Nephron (organoid): ENCODE measurements at regions not wholly inside any gene's neighbourhood (a gene's known extent, or its start where the extent isn't known, plus 50 kb on each side); places are given as distances from the start of the nearest gene placed in this dataset.
"Not testable (repeated sequence)": the region's sequence is repeated elsewhere in the genome, so short reads cannot be mapped to it uniquely, and the experiment has no call there.

Source experiments
- H3K27ac Mint-ChIP-seq, 3 experiments: 2 replicates each; pipeline ENCODE4 v1.8.0; 2020; ENCODE audit warnings: mixed read lengths in 3 of 3, mild to moderate bottlenecking in 2 of 3, moderate library complexity in 1 of 3
- H3K27me3 Mint-ChIP-seq: 2 replicates; pipeline ENCODE4 v1.8.0; 2021; ENCODE audit warnings: low read depth, mild to moderate bottlenecking, moderate library complexity, mixed read lengths
- H3K36me3 Mint-ChIP-seq: 2 replicates; pipeline ENCODE4 v1.8.0; 2020; ENCODE audit warnings: low read depth, mixed read lengths
- H3K4me1 Mint-ChIP-seq: 2 replicates; pipeline ENCODE4 v1.8.0; 2020; ENCODE audit warnings: mixed read lengths
- H3K4me3 Mint-ChIP-seq, 3 experiments: 2 replicates each; pipeline ENCODE4 v1.8.0; 2020; ENCODE audit warnings: mild to moderate bottlenecking in 3 of 3, mixed read lengths in 3 of 3, moderate library complexity in 2 of 3
- H3K9me3 Mint-ChIP-seq: 2 replicates; pipeline ENCODE4 v1.8.0; 2020; ENCODE audit warnings: mixed read lengths
- TF ChIP-seq, protein P1 (sequence below), 3 experiments: fragments of 200-600 bp; sonication (generic); IDR thresholded peaks; one replicate each; pipeline ENCODE4 v1.5.0; 2021; ENCODE audit warnings: antibody characterized with exemption in 3 of 3; ENCODE audit not compliant: unreplicated experiment in 3 of 3

DNA sequence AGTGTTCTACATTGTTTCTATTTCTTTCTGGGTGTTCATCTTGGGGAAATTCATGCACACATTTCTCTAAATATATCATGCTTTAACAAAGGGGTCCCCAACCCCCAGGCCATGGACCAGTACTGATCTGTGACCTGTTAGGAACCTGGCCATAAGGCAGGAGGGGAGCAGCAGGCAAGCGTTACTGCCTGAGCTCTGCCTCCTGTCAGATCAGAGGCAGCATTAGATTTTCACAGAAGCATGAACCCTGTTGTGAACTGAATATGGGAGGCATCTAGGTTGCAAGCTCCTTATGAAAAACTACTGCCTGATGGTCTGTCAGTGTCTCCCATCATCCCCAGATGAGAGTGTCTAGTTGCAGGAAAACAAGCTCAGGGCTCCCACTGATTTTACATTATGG is 270.0 kb downstream of the AGTPBP1 start:
- Mint-ChIP-seq H3K4me1 (no peaks in the 10 kb centered on the region), H3K36me3 (peaks cover 5% of the 10 kb centered on the region), H3K27ac (no peak overlapping the region), H3K9me3 (peaks cover 15% of the 10 kb centered on the region), H3K27me3 (no peaks in the 10 kb centered on the region), H3K4me3 (no peak overlapping the region)
- TF ChIP-seq, protein P1, sequence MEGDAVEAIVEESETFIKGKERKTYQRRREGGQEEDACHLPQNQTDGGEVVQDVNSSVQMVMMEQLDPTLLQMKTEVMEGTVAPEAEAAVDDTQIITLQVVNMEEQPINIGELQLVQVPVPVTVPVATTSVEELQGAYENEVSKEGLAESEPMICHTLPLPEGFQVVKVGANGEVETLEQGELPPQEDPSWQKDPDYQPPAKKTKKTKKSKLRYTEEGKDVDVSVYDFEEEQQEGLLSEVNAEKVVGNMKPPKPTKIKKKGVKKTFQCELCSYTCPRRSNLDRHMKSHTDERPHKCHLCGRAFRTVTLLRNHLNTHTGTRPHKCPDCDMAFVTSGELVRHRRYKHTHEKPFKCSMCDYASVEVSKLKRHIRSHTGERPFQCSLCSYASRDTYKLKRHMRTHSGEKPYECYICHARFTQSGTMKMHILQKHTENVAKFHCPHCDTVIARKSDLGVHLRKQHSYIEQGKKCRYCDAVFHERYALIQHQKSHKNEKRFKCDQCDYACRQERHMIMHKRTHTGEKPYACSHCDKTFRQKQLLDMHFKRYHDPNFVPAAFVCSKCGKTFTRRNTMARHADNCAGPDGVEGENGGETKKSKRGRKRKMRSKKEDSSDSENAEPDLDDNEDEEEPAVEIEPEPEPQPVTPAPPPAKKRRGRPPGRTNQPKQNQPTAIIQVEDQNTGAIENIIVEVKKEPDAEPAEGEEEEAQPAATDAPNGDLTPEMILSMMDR (IDR thresholded peaks at IDR 0.05; ENCODE audit: unreplicated experiment in 3 of 3): no peak

DNA sequence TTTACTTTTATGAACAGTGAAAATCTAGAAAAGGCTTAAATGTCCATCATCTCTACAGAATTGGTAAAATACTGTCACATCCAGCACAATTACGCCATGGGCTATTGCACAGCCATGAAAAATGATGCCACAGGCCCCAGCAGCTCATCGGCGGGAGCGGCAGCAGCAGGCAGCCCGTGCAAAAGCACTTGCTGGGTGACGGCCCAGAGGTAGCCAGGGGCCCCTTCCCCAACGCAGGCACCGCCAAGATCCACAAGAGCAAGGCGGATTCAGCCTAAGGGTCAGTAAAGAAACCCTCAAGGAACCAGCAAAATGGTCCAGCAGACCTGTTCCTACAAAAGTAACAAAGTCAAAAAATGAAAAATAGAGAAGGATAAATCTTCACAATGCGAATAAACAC is 272.7 kb downstream of the AGTPBP1 start:
- no peak overlapping the region for H3K27ac Mint-ChIP-seq
- no peak overlapping the region for H3K4me3 Mint-ChIP-seq
- no peaks in the 10 kb centered on the region for H3K36me3 Mint-ChIP-seq
- peaks cover 4% of the 10 kb centered on the region for H3K9me3 Mint-ChIP-seq
- no peaks in the 10 kb centered on the region for H3K27me3 Mint-ChIP-seq
- H3K4me1 Mint-ChIP-seq: no peaks in the 10 kb centered on the region
- TF ChIP-seq, protein P1 (IDR thresholded peaks at IDR 0.05; ENCODE audit: unreplicated experiment in 3 of 3): no peak

DNA sequence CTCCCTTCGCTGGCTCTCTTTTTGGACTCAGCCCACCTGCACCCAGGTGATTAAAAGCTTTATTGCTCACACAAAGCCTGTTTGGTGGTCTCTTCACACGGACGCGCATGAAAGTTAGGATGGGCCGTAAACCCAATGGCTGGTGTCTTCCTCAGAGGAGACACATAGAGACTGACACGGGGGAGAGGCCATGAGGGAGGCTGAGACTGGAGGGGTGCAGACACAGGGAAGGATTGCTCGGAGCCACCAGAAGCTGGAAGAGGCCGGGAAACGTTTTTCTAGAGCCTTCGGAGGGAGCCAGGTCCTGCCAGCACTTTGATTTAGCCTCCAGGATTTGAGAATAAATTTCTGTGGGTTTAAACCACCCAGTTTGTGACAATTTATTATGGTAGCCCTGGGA is 274.9 kb downstream of the AGTPBP1 start:
- TF ChIP-seq, protein P1 (IDR thresholded peaks at IDR 0.05; ENCODE audit: unreplicated experiment in 3 of 3): no peak
- Mint-ChIP-seq H3K27me3 (no peaks in the 10 kb centered on the region), H3K4me1 (no peaks in the 10 kb centered on the region), H3K9me3 (no peaks in the 10 kb centered on the region), H3K36me3 (no peaks in the 10 kb centered on the region), H3K27ac (no peak overlapping the region), H3K4me3 (no peak overlapping the region)

DNA sequence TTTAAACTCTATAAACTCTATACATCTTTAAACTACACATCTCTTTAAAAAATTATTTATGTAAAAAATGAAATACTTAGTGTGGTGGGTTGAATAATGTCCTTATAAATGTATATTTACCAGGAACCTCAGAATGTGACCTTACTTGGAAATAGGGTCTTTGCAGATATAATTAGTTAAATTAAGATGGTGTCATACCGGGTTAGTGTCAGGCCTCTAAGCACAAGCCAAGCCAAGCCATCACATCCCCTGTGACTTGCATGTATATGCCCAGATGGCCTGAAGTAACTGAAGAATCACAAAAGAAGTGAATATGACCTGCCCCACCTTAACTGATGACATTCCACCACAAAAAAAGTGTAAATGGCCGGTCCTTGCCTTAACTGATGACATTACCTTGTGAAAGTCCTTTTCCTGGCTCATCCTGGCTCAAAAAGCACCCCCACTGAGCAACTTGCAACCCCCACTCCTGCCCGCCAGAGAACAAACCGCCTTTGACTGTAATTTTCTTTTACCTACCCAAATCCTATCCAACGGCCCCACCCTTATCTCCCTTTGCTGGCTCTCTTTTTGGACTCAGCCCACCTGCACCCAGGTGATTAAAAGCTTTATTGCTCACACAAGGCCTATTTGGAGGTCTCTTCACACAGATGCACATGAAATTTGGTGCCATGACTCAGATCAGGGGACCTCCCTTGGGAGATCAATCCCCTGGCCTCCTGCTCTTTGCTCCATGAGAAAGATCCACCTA is 283.5 kb downstream of the AGTPBP1 start:
- H3K36me3 Mint-ChIP-seq, H3K9me3 Mint-ChIP-seq, H3K27ac Mint-ChIP-seq, H3K4me3 Mint-ChIP-seq, H3K27me3 Mint-ChIP-seq, H3K4me1 Mint-ChIP-seq: not testable (repeated sequence)

DNA sequence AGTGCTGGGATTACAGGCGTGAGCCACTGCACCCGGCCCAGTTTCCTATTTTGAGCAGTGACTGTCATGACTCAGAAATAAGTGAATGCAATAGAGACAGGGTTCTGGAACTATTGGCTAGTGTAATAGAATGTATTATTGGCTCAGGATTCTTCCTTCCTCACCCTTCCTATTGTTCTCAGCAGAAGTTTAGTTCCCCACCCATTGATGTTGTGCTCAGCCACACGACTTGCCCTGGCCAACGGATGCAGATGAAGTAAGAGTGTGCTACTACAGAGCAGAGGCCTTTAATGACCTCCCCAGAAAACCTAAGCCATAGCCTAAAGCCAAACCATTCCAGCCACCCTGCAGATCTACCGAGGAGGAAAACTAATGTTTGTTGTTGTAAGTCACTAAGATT is 287.9 kb downstream of the AGTPBP1 start:
- Mint-ChIP-seq H3K4me3 (no peak overlapping the region), H3K27ac (no peak overlapping the region), H3K36me3 (no peaks in the 10 kb centered on the region), H3K9me3 (peaks cover 27% of the 10 kb centered on the region), H3K27me3 (peaks cover 3% of the 10 kb centered on the region), H3K4me1 (no peaks in the 10 kb centered on the region)
- TF ChIP-seq, protein P1 (IDR thresholded peaks at IDR 0.05; ENCODE audit: unreplicated experiment in 3 of 3): no peak

DNA sequence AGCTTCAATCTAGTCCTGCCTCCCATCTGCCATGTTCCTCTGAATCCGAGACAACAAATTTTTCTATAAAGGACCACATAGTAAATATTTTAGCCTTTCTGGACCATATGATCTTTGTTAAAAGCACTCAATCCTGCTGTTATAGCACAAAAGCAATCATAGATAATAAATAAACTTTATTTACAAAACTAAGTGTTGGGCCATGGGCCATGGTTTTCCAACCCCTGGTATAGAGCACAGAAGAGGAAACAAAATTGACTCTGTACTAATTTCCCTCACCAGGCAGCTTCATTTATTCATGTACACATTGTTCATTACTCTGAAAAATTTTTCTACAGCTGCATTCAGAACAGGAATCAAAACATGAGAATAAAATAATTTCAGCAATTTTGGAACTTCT is 288.9 kb downstream of the AGTPBP1 start:
- Mint-ChIP-seq H3K4me3 (no peak overlapping the region), H3K36me3 (no peaks in the 10 kb centered on the region), H3K4me1 (no peaks in the 10 kb centered on the region), H3K27ac (no peak overlapping the region), H3K27me3 (peaks cover 3% of the 10 kb centered on the region), H3K9me3 (peaks cover 28% of the 10 kb centered on the region)
- TF ChIP-seq, protein P1 (IDR thresholded peaks at IDR 0.05; ENCODE audit: unreplicated experiment in 3 of 3): no peak
